ENCODE measurements at regions not wholly inside any gene's neighbourhood (a gene's known extent, or its start where the extent isn't known, plus 50 kb on each side); places are given as distances from the start of the nearest gene placed in this dataset.

DNA sequence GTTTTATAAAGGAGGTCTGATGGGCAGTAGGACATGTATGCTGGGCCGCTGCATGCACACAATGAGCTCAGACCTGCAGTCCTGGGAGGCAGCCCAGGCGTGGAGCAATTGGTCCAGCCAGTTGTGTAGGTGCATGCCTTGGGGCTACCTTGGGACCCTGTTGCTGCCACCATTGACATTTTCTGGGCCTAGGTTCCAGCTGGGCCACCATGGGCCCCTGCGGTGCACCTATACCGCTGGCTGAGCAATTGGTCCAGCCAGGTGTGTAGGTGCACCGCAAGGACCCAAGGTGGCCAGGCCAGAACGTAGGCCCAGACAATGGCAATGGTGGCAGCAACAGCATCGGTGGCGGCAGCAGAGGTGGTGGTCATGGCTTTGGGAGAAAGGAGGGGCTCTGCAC, 143.9 kb downstream of the PXDC1 start:
- Histone ChIP-seq H3K27ac (no peak overlapping the region), H3K4me3 (no peak overlapping the region), H3K27me3 (no peaks in the 10 kb centered on the region), H3K36me3 (no peaks in the 10 kb centered on the region), H3K9me3 (peaks cover 0 to 4% (median 0%) of the 10 kb centered on the region in 3 donors), H3K4me1 (peaks cover 0 to 10% (median 0%) of the 10 kb centered on the region in 3 donors)
- 100% methylated on average over 1 of the region's 8 CpGs; no CpG with 5 or more reads in 1 of the 2 donors for WGBS, 2 donors (ENCODE audit: low coverage in 1 of 2)
- TF ChIP-seq CTCF (IDR thresholded peaks at IDR 0.05) (no peak), POLR2A (IDR thresholded peaks at IDR 0.05) (no peak), EP300 (IDR thresholded peaks at IDR 0.05) (no peak), POLR2AphosphoS5 (IDR thresholded peaks at IDR 0.05) (no peak)
- ATAC-seq, result no peak

GRCh38 chr6:3607171-3607570, 144.3 kb downstream of the PXDC1 start:
- TF ChIP-seq EP300 (IDR thresholded peaks at IDR 0.05) (no peak), CTCF (IDR thresholded peaks at IDR 0.05) (no peak), POLR2A (IDR thresholded peaks at IDR 0.05) (no peak), POLR2AphosphoS5 (IDR thresholded peaks at IDR 0.05) (no peak)
- Histone ChIP-seq H3K4me1 (peaks cover 0 to 5% (median 0%) of the 10 kb centered on the region in 3 donors), H3K36me3 (no peaks in the 10 kb centered on the region), H3K27me3 (no peaks in the 10 kb centered on the region), H3K27ac (no peak overlapping the region), H3K4me3 (no peak overlapping the region), H3K9me3 (peaks cover 0 to 8% (median 0%) of the 10 kb centered on the region in 3 donors)
- 81 to 82% methylated on average over 3 to 4 of the region's 4 CpGs for WGBS, 2 donors (ENCODE audit: low coverage in 1 of 2)
- ATAC-seq, result no peak

DNA sequence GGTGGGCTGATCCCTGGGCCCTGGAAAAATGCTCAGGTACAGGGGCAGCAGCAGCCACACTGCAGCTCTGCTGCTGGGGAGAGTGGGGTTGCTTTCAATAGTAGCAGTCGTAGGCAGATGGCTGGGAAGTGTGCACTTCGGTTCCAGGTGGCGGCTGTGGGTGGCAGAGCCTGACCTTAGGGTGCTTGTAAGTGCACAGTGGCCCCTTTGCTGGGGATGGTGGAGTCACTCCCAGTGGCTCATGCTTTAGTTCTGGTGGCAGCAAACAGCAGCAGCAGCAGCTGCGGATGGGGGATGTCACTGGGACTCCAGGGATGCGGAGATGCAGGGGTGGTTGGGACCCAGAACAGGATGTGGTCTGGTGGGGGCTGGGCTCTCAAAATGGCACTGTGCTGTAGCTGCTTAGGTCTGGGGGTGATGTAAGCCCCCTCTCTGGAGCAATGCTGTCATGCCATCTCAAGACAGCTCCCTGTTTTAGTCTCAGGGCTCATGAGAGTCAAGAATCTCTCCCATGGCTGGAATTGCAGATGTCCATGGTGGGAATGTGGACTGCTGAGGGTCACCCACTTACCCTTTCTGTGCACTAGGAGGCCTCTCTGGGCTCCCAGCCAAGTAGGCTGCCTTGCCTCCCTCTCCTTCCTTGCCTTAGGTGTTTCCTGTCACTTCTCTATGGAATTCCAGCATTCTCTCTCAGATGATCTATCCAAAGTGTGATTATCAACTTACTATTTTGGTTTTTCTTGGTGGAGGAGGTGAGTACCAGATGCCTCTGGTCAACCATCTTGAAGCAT, 146.7 kb upstream of the SLC22A23 start:
- peaks cover 0 to 18% (median 0%) of the 10 kb centered on the region in 3 donors for H3K9me3 ChIP-seq
- WGBS, 2 donors (ENCODE audit: low coverage in 1 of 2), result 80 to 93% methylated on average over 2 of the region's 5 CpGs
- no peak overlapping the region for H3K27ac ChIP-seq
- ATAC-seq, result no peak
- no peaks in the 10 kb centered on the region for H3K4me1 ChIP-seq
- no peaks in the 10 kb centered on the region for H3K36me3 ChIP-seq
- H3K4me3 ChIP-seq, result no peak overlapping the region
- TF ChIP-seq POLR2A (IDR thresholded peaks at IDR 0.05), result no peak
- TF ChIP-seq EP300 (IDR thresholded peaks at IDR 0.05), result no peak
- TF ChIP-seq POLR2AphosphoS5 (IDR thresholded peaks at IDR 0.05), result no peak
- TF ChIP-seq CTCF (IDR thresholded peaks at IDR 0.05), result no peak
- H3K27me3 ChIP-seq, result no peaks in the 10 kb centered on the region

- Histone ChIP-seq H3K36me3 (no peaks in the 10 kb centered on the region), H3K4me3 (no peak overlapping the region), H3K27me3 (no peaks in the 10 kb centered on the region), H3K27ac (no peak overlapping the region), H3K9me3 (peaks cover 0 to 18% (median 0%) of the 10 kb centered on the region in 3 donors), H3K4me1 (peaks cover 0 to 4% (median 0%) of the 10 kb centered on the region in 3 donors)
- ATAC-seq, result no peak
- TF ChIP-seq CTCF (IDR thresholded peaks at IDR 0.05), result no peak
- no peak for TF ChIP-seq POLR2A (IDR thresholded peaks at IDR 0.05)
- no peak for TF ChIP-seq POLR2AphosphoS5 (IDR thresholded peaks at IDR 0.05)
- TF ChIP-seq EP300 (IDR thresholded peaks at IDR 0.05), result no peak
- 94 to 100% methylated on average over 3 of the region's 3 CpGs for WGBS, 2 donors (ENCODE audit: low coverage in 1 of 2)
Observed at GRCh38 chr6:3601570-3601969, 144.7 kb upstream of the SLC22A23 start.

All from gastroesophageal sphincter (tissue), 4 donors.